HepG2 (cell line): ENCODE measurements at regions not wholly inside any gene's neighbourhood (a gene's known extent, or its start where the extent isn't known, plus 50 kb on each side); places are given as distances from the start of the nearest gene placed in this dataset.

ENCODE experiments used
- ATAC-seq: fragments of 200-7000 bp; cut with Tn5 transposase; 3 replicates; pipeline ENCODE4 v1.9.1; 2020; ENCODE audit warnings: mild to moderate bottlenecking, moderate library complexity
- BruUV-seq: library from RNA; stranded (reverse); fragments of 400-500 nt; replicated peaks from 2 replicates; lab custom pipeline; 2021; lab: Mats Ljungman, UMichigan
- CTCF ChIA-PET: fragments of 300-600 bp; formaldehyde crosslinking; extraction: SDS; loops from one replicate; lab custom pipeline; 2021; ENCODE audit warnings: low total read pairs, inconsistent platforms, low intra/inter-chr PET ratio; lab: Yijun Ruan, JAX
- POLR2A ChIA-PET: fragments of 350-600 bp; sonication (Branson Sonifier 250); formaldehyde crosslinking; loops from one replicate; lab custom pipeline; 2020; ENCODE audit warnings: antibody characterized with exemption, inconsistent platforms; lab: Yijun Ruan, JAX
- DNase-seq: peaks from one replicate; pipeline ENCODE4 v3.0.0-alpha.2; 2015; ENCODE audit warnings: low spot score
- FAIRE-seq: peaks from 3 replicates; lab custom pipeline; 2011; peaks lifted over from hg19 to GRCh38; lab: Jason Lieb, UNC
- H2AFZ ChIP-seq: one replicate; pipeline ENCODE4 v1.6.1; 2011; ENCODE audit warnings: low read length, inconsistent platforms
- H3K27ac ChIP-seq: fragments of 300-600 bp; 3 replicates; pipeline ENCODE4 v1.8.0; 2011; ENCODE audit warnings: mixed run types, mild to moderate bottlenecking, mixed read lengths, low read length, inconsistent platforms; ENCODE audit not compliant: insufficient read depth; ENCODE audit errors: extremely low read length
- H3K27me3 ChIP-seq, 2 experiments: fragments of 200-600 bp in 1 of 2; 2 replicates in 1 of 2; 3 replicates in 1 of 2; pipeline versions ENCODE4 v1.6.0 to v1.8.0; 2011; ENCODE audit warnings: low read length in 2 of 2, mild to moderate bottlenecking in 2 of 2, moderate library complexity in 2 of 2, inconsistent platforms in 1 of 2; ENCODE audit not compliant: insufficient read depth in 2 of 2, control insufficient read depth in 1 of 2
- H3K36me3 ChIP-seq, 2 experiments: fragments of 200-600 bp in 1 of 2; replicated peaks in 1 of 2; 2 replicates in 1 of 2; 3 replicates in 1 of 2; pipeline versions ENCODE4 v1.5.1 to v1.8.0; 2011; ENCODE audit warnings: low read length in 2 of 2, inconsistent platforms in 1 of 2; ENCODE audit not compliant: insufficient read depth in 2 of 2, control insufficient read depth in 1 of 2
- H3K4me1 ChIP-seq: 2 replicates; pipeline ENCODE4 v1.5.1; 2012; ENCODE audit warnings: low read length, inconsistent platforms; ENCODE audit not compliant: insufficient read depth
- H3K4me2 ChIP-seq: 2 replicates; pipeline ENCODE4 v1.6.0; 2011; ENCODE audit warnings: low read depth, low read length, inconsistent platforms
- H3K4me3 ChIP-seq, 3 experiments: fragments of 200-600 bp in 1 of 3; sonication (generic), shearing (Covaris generic) in 1 of 3; replicated peaks in 1 of 3; 2 replicates each; pipeline ENCODE4 v1.5.1; 2011 to 2016; ENCODE audit warnings: low read length in 3 of 3, inconsistent platforms in 2 of 3, low read depth in 2 of 3, mild to moderate bottlenecking in 2 of 3, control low read depth in 1 of 3, mixed read lengths in 1 of 3; ENCODE audit not compliant: insufficient read depth in 1 of 3
- H3K79me2 ChIP-seq: one replicate; pipeline ENCODE4 v1.6.1; 2011; ENCODE audit warnings: low read length, inconsistent platforms; ENCODE audit not compliant: insufficient read depth
- H3K9ac ChIP-seq: 2 replicates; pipeline ENCODE4 v1.6.0; 2011; ENCODE audit warnings: mild to moderate bottlenecking, low read depth, low read length, inconsistent platforms; ENCODE audit not compliant: insufficient read depth
- H3K9me3 ChIP-seq: 2 replicates; pipeline ENCODE4 v1.5.1; 2012; ENCODE audit warnings: mild to moderate bottlenecking, low read length
- H4K20me1 ChIP-seq: 2 replicates; pipeline ENCODE4 v1.6.0; 2011; ENCODE audit warnings: inconsistent platforms, mild to moderate bottlenecking, low read length, moderate library complexity; ENCODE audit not compliant: insufficient read depth
- AGO2 ChIP-seq: fragments of 200-400 bp; formaldehyde crosslinking; optimal IDR thresholded peaks from 2 replicates; pipeline ENCODE3; 2017; ENCODE audit warnings: mild to moderate bottlenecking, low read depth, low read length, moderate library complexity
- MAFF ChIP-seq: IDR thresholded peaks from 2 replicates; pipeline ENCODE4 v1.6.1; 2011; ENCODE audit warnings: low read depth, low read length, improper control_type of control experiment
- MAFK ChIP-seq, 2 experiments: IDR thresholded peaks in 1 of 2; conservative IDR thresholded peaks in 1 of 2; 2 replicates each; pipeline ENCODE4 v1.6.1; 2011; ENCODE audit warnings: improper control_type of control experiment in 2 of 2, low read length in 2 of 2
- NFRKB ChIP-seq: fragments of 450-650 bp; IDR thresholded peaks from 2 replicates; pipeline ENCODE4 v1.6.1; 2017
- REST ChIP-seq, 2 experiments: IDR thresholded peaks; 2 replicates each; pipeline ENCODE4 v1.6.1; 2011 to 2012; ENCODE audit warnings: low read length in 2 of 2, borderline replicate concordance in 1 of 2, low read depth in 1 of 2, mild to moderate bottlenecking in 1 of 2, moderate library complexity in 1 of 2
- ZNF333 ChIP-seq: sonication (generic); formaldehyde crosslinking; IDR thresholded peaks from 2 replicates; pipeline ENCODE4 v1.4.0; 2020; ENCODE audit warnings: mild to moderate bottlenecking, missing genetic modification reagents, borderline replicate concordance
- ZNF780A ChIP-seq: sonication (generic); formaldehyde crosslinking; IDR thresholded peaks from 2 replicates; pipeline ENCODE4 v1.8.0; 2022; ENCODE audit warnings: mild to moderate bottlenecking, missing genetic modification reagents, moderate library complexity
- ZNF878 ChIP-seq: sonication (generic); formaldehyde crosslinking; IDR thresholded peaks from 2 replicates; pipeline ENCODE4 v1.8.1; 2023; ENCODE audit warnings: mild to moderate bottlenecking, missing genetic modification reagents, moderate library complexity
- ZZZ3 ChIP-seq: sonication (generic); formaldehyde crosslinking; IDR thresholded peaks from 2 replicates; pipeline ENCODE4 v1.4.0; 2020; ENCODE audit warnings: missing genetic modification reagents, mild to moderate bottlenecking, borderline replicate concordance
- WGBS: methylation state at CpG from one replicate; pipeline ENCODE4 v1.1.6; 2017; ENCODE audit warnings: low lambda C conversion rate; 5-methylcytosine and 5-hydroxymethylcytosine counted together
- in situ Hi-C: cut with HindIII; loops from 2 replicates; pipeline ENCODE4 v1.10.0; 2017; ENCODE audit warnings: low pct_unique_long_range_greater_than_20kb; ENCODE audit not compliant: extremely low pct_ligation_motif_present
- intact Hi-C: fragments of 100-400 bp; cut with micrococcal nuclease; formaldehyde crosslinking; loops from one replicate; pipeline ENCODE4 v1.10.0; 2022; ENCODE audit not compliant: unreplicated experiment
- TF ChIP-seq, protein P1 (sequence below), 2 experiments: fragments of 450-650 bp in 1 of 2; sonication (generic) in 1 of 2; formaldehyde crosslinking; IDR thresholded peaks; 2 replicates each; pipeline versions ENCODE4 v1.5.0 to v1.8.0; 2020 to 2022; ENCODE audit warnings: mild to moderate bottlenecking in 1 of 2, missing genetic modification reagents in 1 of 2

DNA sequence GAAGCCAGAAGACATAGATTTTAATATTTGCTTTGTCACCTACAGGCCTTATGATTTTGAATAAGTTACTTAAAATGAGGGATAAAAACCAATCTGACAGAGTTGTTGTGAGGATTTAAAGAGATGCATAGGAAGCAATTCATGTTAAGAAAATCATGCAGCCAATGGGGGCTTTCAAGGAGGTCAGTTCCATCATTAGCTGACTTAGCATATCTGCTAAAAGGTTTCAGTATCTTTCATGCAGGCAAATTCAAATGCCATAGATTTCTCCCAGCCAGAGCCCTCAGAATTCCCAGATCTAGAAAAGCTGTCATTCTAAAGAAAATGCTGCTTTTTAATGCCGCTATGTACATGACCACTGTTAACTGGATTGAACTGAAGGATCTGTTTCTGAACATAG, 176.1 kb downstream of the GOLIM4 start:
- Histone ChIP-seq H3K79me2 (no peaks in the 10 kb centered on the region), H3K36me3 (no peaks in the 10 kb centered on the region), H3K9ac (no peak overlapping the region), H4K20me1 (no peaks in the 10 kb centered on the region), H3K4me2 (no peak overlapping the region), H3K4me3 (no peak overlapping the region), H2AFZ (no peak overlapping the region), H3K27me3 (no peaks in the 10 kb centered on the region), H3K9me3 (no peaks in the 10 kb centered on the region), H3K27ac (no peak overlapping the region), H3K4me1 (no peaks in the 10 kb centered on the region)
- ChIA-PET POLR2A (no interaction called here), CTCF (no interaction called here)
- 6% methylated on average over 1 of the region's 1 CpG for WGBS
- in situ Hi-C loops: no loop called here
- FAIRE-seq (no peak), ATAC-seq (no peak), DNase-seq (no peak)
- no peak for TF ChIP-seq ZNF878 (CRISPR knock-in tag)
- TF ChIP-seq ZZZ3 (CRISPR knock-in tag): no peak
- no peak for TF ChIP-seq ZNF333 (CRISPR knock-in tag)
- peak; percentile 43; the same call in 1 of the 2 replicates for TF ChIP-seq MAFF
- peak; percentile 54 to 64; a peak in 3 of 4 replicates for TF ChIP-seq MAFK (conservative IDR thresholded peaks at IDR 0.05 in 1 of 2, IDR thresholded peaks at IDR 0.05 in 1 of 2; ENCODE audit: low read length in 2 of 2)
- no peak for TF ChIP-seq ZNF780A
- no peak for TF ChIP-seq NFRKB
- TF ChIP-seq REST (IDR thresholded peaks at IDR 0.05; ENCODE audit: borderline replicate concordance in 1 of 2, low read depth in 1 of 2, low read length in 2 of 2): no peak
- no peak for TF ChIP-seq AGO2
- TF ChIP-seq, protein P1, sequence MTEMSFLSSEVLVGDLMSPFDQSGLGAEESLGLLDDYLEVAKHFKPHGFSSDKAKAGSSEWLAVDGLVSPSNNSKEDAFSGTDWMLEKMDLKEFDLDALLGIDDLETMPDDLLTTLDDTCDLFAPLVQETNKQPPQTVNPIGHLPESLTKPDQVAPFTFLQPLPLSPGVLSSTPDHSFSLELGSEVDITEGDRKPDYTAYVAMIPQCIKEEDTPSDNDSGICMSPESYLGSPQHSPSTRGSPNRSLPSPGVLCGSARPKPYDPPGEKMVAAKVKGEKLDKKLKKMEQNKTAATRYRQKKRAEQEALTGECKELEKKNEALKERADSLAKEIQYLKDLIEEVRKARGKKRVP (CRISPR knock-in tag; IDR thresholded peaks at IDR 0.05): no peak
- intact Hi-C loops: no loop called here
- BruUV-seq: no TSS peak
